ENCODE measurements at regions not wholly inside any gene's neighbourhood (a gene's known extent, or its start where the extent isn't known, plus 50 kb on each side); places are given as distances from the start of the nearest gene placed in this dataset.

DNA sequence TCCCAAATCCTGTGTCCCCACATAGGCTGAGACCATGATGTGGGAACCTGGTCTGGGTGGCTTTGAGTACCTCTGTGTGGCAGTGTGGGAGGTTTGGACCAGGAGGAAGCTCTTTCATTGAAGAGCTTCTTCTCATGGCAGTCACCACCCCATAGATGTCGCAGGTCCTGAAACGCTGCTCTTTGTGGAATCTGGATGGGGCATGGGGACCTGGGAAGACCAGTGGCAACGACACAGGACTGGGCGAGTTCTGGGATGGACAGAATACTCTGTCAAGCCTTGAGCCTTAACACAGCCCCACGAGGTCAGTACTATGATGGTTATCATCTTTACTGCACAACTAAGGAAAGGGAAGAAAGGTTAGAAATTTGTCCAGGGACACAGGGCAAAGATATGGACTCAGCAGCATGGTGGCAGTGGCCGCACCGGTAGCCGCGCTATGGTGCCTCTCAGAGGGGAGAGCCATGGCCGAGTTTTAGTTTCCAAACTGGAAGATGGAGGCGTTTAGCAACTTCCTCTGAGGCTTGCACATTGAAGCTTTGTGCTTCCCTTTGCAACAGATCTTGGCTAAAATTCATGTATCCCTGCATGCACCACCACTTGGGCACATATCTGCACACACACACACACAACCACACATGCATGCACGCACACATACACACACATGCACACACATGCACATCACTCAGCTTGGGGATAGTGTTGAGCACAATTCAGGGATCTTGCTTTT lies 117.7 kb upstream of the C1orf174 start:
- ATAC-seq: no peak

DNA sequence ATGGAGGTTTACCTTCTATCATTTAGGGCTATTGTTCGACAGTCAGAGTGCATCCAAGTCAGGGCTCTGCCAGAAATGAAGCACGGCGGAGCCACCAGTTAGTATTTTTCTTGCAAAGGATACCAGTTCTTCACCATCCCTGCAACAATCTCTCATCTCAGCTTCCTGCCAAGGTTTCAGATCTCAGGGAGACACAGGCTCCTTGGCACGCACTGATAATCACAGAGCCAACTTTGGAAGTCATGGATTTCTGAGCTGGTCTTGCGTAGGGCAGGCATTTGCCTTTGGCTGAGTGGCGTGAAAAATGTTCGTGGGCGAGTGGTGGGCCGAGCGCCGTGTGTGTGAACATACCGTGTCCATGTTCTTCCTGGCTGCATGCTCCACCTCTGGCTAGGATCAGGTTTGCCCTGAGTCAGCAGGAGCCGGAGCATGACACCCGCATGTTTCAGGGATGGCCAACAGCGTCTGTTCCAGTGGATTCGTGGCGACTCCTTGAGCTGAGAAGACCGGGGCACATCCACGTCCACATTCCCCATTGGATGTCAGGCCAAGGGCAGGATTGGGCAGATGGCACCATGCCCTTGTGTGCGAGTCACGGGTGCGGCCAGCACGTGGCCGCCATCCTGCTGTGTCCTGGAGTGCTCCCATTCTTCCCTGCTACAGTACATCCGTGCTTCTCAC lies 118.5 kb upstream of the C1orf174 start:
- no peak for ATAC-seq

- no peak for ATAC-seq
Observed at GRCh38 chr1:4019147-4019521, 119.1 kb upstream of the C1orf174 start.

DNA sequence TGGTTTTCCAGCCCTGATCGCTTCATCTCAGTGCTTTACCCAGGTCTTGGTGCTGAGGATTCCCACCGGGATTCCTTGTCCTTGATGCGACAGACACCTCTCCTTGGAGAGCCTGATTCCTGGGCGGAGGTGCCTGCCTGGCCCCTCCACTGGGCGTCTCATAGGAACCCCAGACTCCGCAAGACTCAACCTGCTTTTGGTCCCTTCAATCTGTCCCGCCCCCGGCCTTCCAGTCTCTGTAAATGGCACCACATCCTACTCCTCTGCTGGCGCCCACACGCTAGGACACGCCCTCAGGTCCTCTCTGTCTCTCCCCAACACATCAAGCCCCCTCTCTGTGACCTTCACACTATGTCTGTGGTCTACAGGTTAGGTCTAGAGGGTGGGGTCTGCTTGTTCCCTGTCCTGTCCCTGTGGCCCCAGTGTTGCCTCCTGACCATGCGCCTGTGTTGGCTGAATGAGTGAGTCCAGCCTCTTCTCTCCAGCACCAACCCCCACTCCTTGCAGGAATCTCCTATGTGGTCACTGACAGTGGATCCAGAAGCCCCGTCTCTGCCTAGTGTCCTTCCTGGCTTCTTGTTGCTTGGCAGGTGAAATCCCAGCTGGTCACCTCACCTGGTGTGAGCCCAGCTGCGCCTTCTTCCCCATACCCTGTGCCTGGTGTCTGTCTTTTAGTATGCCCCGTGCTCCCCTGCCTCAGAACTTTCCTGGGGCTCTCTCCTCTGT lies 119.7 kb upstream of the C1orf174 start:
- ATAC-seq: no peak

DNA sequence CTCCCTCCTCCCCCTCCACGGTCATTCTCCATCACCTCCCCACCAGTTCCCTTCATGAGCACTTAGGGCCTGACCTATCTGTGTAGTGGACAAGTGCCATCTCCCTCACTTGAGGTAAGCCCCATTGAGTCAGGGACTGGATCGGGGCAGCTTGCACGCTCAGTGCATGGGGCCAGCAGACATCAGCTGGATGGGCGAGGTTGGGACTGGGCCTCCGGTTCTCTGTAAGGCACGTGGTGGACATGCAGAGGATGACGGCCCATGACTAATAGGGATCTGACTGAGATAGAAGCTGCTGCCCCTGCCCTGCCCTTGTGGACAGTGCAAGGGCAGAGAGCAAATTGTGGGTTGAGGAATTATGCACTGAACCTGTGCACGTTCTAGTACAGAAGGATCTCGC lies 120.4 kb upstream of the C1orf174 start:
- ATAC-seq: no peak

DNA sequence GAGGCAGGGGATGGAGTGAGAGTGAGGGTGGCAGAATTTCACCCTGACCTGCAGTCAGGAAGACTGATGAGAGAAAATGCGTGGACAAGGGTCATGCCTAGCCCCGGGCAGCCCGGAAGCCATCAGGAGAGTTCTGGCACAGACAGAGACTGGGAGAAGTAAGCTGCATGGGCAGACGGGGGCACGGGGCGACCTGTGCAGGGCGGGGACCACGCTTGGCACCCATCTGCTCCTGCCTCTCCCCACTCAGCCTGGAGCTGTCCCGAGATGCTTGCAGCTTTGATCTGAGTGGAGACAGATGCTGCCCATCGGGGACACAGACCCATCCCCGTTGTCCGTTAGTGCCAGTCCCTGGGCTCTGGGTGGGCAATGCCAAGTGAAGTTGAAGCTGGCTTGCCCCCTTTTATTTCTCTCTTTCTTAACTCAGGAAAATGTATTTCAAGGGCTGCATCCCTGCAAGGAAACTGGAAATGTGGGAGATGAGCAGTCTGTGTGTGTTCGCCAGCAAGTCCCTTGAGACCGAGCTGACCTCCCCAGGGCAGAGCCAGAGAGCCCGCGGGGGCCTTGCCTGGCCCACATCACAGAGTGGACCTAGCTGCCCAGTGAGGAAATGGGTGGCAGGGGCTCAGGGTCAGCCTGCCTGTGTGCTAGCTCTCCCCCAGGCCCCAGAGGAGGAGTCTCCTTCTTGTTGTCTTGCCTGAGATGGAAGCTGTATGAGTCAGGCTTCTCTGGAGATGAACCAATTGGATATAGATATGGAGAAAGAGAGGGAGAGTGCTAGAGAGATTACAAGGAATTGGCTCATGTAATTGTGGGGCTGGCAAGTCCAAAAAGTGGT lies 121.3 kb upstream of the C1orf174 start:
- peak; percentile 17 for ATAC-seq

GRCh38 chr1:4021974-4022268 lies 121.8 kb upstream of the C1orf174 start:
- no peak for ATAC-seq

DNA sequence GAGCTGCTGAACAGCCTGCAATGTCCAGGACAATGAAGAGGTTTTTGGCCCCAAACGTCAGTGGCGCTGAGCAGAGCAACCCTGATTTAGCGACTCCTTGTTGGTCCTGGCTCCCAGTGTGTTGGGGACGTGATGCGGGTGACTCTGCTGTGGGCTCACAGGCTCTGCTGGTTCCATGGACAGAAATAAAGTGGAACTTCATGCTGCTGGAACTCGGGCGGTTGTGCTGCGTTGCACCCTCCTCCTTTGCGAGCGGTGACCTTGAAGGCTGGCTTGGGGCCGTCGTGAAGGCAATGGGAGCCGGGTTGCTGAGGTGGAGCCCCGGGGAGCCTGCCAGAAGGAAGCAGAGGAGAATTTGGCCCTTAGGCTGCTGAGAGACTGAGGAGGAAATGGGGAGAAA lies 122.6 kb upstream of the C1orf174 start:
- no peak for ATAC-seq

- no peak for ATAC-seq
Observed at GRCh38 chr1:4023678-4024077, 123.6 kb upstream of the C1orf174 start.

DNA sequence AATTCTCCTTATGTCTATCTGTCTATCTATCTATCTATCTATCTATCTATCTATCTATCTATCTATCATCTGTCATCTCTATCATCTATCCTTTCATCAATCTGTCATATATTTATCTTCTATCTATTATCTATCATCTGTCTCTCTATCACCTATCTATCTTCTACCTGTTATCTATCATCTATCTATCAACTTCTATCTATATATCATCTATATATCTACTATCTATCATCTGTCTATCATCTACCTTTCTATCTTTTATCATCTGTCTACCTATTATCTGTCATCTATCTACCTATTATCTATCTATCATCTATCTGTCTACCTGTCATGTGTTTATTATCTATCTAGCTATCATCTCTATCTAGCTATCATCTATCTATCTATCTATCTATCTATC lies 124.7 kb upstream of the C1orf174 start:
- ATAC-seq: no peak

DNA sequence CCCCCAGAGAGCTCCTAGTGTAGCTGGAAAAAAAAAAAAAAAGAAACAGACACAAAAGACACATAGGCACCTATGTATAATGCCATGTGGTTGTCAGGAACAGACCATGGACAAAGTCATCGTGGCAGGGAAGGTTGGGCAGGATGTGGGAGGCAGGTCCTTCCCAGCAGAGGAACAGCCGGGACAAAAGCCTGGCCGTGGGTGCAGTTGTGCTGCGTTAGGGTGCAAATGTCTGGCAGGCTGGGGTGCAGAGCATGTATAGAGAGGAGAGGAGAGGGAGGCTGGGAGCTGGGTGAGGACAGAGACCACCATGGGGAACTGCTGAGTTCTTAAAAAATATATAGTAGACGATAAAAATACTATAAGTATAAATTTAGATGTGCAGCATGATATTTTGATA lies 125.7 kb upstream of the C1orf174 start:
- ATAC-seq: no peak

DNA sequence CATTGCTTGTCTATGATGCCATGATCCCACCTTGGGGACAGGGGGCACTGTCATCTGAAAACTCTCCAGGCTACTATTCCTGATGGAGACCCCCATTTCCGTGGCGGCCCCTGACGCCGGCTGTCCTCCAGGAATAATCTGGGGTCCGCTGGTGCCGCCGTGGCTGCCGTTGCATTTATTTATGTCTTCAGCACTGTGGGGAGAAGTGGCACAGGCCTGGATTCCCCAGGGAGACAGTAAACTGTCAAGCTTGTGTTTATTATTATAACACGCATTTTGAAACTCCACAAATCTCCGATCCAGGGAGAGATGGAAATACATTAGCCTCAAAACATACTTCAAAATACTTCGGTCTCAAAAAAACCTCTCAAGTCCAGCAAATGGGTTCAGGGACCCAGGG lies 126.9 kb upstream of the C1orf174 start:
- no peak for ATAC-seq

GRCh38 chr1:4027492-4028138 lies 127.5 kb upstream of the C1orf174 start:
- ATAC-seq: no peak

DNA sequence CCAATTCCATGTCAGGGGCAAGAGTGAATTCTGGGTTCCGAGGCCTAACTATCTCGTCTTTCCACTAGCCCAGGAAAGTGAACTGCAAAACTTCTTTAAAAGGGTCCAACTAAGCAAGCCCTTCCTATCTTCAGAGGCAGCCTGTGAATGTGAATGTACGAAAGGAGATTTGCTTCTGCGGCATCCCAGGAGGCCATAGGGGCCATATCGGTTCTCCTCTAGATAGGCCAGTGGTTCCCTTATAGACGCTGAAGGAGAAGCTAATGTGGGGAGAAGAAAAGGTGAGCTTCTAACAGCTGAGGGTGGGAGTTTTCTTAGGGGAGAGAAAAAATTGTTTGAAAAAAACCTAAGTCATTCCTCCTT lies 128.0 kb upstream of the C1orf174 start:
- no peak for ATAC-seq

- ATAC-seq: no peak
Observed at GRCh38 chr1:4029376-4029775, 129.3 kb upstream of the C1orf174 start.

DNA sequence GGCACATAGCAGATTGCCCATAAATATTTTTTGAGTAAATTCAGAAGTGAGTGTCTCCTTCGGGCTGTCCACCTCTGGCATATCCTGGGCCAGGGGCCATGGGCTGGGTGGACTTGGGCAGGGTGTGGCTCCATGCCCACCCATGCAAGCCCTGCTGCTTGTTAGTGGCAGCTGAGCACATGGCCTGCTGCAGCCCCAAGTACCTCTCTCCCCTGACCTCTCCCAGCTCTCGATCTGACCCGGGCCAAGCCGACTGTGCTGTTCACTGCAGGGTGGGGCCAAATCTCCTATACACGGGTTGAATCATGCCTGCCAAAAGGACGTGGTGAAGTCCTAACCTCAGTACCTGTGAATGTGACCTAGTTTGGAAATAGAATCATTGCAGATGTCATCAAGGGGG lies 132.5 kb upstream of the C1orf174 start:
- no peak for ATAC-seq

DNA sequence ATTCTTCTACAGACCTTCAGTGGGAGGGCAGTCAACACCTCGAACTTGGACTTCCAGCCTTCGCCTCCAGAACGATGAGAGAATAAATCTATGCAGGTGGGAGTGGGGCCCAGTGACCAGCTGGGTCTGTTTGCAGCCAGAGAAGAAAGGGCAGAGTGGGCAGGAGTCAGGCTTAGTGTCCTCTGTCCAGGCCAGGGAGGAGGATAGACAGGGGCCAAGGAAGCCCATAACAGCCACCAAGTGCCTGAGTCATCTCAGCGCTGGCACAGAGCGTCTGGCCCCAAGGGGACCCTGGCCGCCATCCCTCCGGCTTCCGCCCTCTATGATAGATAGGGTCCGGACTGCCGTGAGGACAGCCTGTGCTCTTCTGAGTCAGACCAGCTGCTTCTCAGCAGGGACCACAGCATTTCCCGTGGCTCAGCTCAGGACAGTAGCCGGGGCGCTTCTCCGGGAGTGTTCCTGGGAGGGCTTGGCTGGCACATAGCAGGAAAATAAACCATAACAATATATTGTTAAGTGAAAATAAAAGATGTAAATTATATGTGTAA lies 133.1 kb upstream of the C1orf174 start:
- no peak for ATAC-seq

GRCh38 chr1:4033713-4034112 lies 133.6 kb upstream of the C1orf174 start:
- ATAC-seq: no peak

GRCh38 chr1:4034318-4034887 lies 134.3 kb upstream of the C1orf174 start:
- ATAC-seq: no peak

DNA sequence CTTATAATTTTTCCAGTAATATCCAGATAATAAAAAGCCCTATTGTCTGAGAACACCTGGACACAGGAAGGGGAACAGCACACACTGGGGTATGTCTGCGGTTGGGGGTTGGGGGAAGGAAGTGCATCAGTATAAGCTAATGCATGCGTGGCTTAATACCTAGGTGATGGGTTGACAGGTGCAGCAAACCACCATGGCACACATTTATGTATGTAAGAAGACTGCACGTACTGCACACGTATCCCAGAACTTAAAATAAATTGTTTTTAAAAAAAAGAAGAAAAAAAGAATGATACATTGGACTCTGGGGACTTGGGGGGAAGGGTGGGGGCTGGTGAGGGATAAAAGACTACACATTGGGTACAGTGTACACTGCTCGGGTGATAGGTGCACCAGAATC lies 144.9 kb upstream of the C1orf174 start:
- ATAC-seq: no peak

GRCh38 chr1:4045397-4046010 lies 145.4 kb upstream of the C1orf174 start:
- no peak for ATAC-seq
